Nucleus accumbens (tissue), 56 donors: ENCODE measurements at regions not wholly inside any gene's neighbourhood (a gene's known extent, or its start where the extent isn't known, plus 50 kb on each side); places are given as distances from the start of the nearest gene placed in this dataset.
"Not testable (repeated sequence)": the region's sequence is repeated elsewhere in the genome, so short reads cannot be mapped to it uniquely, and the experiment has no call there.

Experiments used
- DNase-seq, 56 donors: peaks; one replicate each; lab custom pipeline; 2025; lab: John Stamatoyannopoulos, UW

- DNase-seq = no peak
Observed at GRCh38 chr5:52597625-52598024, 190.1 kb upstream of the ITGA1 start.

GRCh38 chr5:52598968-52599367 lies 188.7 kb upstream of the ITGA1 start:
- peak in 4 of 56 donors; percentile 0 to 6 (median 6) for DNase-seq

GRCh38 chr5:52603778-52604554 lies 183.8 kb upstream of the ITGA1 start:
- DNase-seq = no peak

GRCh38 chr5:52605317-52606313 lies 182.1 kb upstream of the ITGA1 start:
- DNase-seq = no peak

- no peak for DNase-seq
Observed at GRCh38 chr5:52607227-52607824, 180.4 kb upstream of the ITGA1 start.

GRCh38 chr5:52620315-52620714 lies 167.4 kb upstream of the ITGA1 start:
- DNase-seq = no peak

GRCh38 chr5:52623291-52623690 lies 164.4 kb upstream of the ITGA1 start:
- DNase-seq = no peak

- no peak for DNase-seq
Observed at GRCh38 chr5:52624291-52624690, 163.4 kb upstream of the ITGA1 start.

- DNase-seq = no peak
Observed at GRCh38 chr5:52626312-52626711, 161.4 kb upstream of the ITGA1 start.

GRCh38 chr5:52627740-52628139 lies 160.0 kb upstream of the ITGA1 start:
- DNase-seq = no peak

GRCh38 chr5:52632281-52632680 lies 155.4 kb upstream of the ITGA1 start:
- DNase-seq = no peak

GRCh38 chr5:52634171-52634570 lies 153.5 kb upstream of the ITGA1 start:
- DNase-seq = not testable (repeated sequence)

- DNase-seq = no peak
Observed at GRCh38 chr5:52638732-52639131, 149.0 kb upstream of the ITGA1 start.

GRCh38 chr5:52648726-52649125 lies 139.0 kb upstream of the ITGA1 start:
- peak in 15 of 56 donors; percentile 0 to 29 (median 7) for DNase-seq

GRCh38 chr5:52655163-52655562 lies 132.6 kb upstream of the ITGA1 start:
- DNase-seq = no peak

GRCh38 chr5:52656569-52657246 lies 131.0 kb upstream of the ITGA1 start:
- no peak for DNase-seq

GRCh38 chr5:52657247-52657645 lies 130.5 kb upstream of the ITGA1 start:
- DNase-seq = no peak

GRCh38 chr5:52658246-52658645 lies 129.5 kb upstream of the ITGA1 start:
- DNase-seq = no peak

- DNase-seq = no peak
Observed at GRCh38 chr5:52660621-52661020, 127.1 kb upstream of the ITGA1 start.

- no peak for DNase-seq
Observed at GRCh38 chr5:52661903-52662595, 125.7 kb upstream of the ITGA1 start.
